ENCODE measurements at regions not wholly inside any gene's neighbourhood (a gene's known extent, or its start where the extent isn't known, plus 50 kb on each side); places are given as distances from the start of the nearest gene placed in this dataset.

GRCh38 chr6:66357781-66358180 lies 650.8 kb upstream of the EYS start:
- intact Hi-C loops (cut with micrococcal nuclease; ENCODE audit: unreplicated experiment) = no loop called here
- H3K9me2 ChIP-seq (ENCODE audit: insufficient read depth) = no peaks in the 10 kb centered on the region
- ChIA-PET POLR2A (ENCODE audit: unreplicated experiment) (no interaction called here), CTCF (no interaction called here)
- no peaks in the 10 kb centered on the region for H3K9me3 ChIP-seq (ENCODE audit: insufficient read depth, low read depth)
- no peak for DNase-seq
- no peak overlapping the region for H3K4me3 ChIP-seq
- no peak overlapping the region for H3K27ac ChIP-seq
- no peaks in the 10 kb centered on the region for H3K36me3 ChIP-seq (ENCODE audit: low read depth)
- BruUV-seq (replicated peaks) = no TSS peak
- H3F3A ChIP-seq (ENCODE audit: insufficient read depth, low read depth) = no peaks in the 10 kb centered on the region
- H4K20me1 ChIP-seq (ENCODE audit: insufficient read depth) = no peaks in the 10 kb centered on the region
- no peaks in the 10 kb centered on the region for H3K27me3 ChIP-seq (ENCODE audit: insufficient read depth, low read depth)
- TF ChIP-seq CTCF (conservative IDR thresholded peaks at IDR 0.05) (no peak), EZH2 (IDR thresholded peaks at IDR 0.05; ENCODE audit: low read depth) (no peak)
- H3K4me2 ChIP-seq = no peak overlapping the region
- H2AFZ ChIP-seq = no peak overlapping the region
- no peaks in the 10 kb centered on the region for H3K4me1 ChIP-seq (replicated peaks; ENCODE audit: insufficient read depth)
- H3K79me2 ChIP-seq (ENCODE audit: low read depth) = no peaks in the 10 kb centered on the region

GRCh38 chr6:66355471-66355870 lies 648.4 kb upstream of the EYS start:
- Histone ChIP-seq H3K27ac (no peak overlapping the region), H3K4me1 (replicated peaks; ENCODE audit: insufficient read depth) (no peaks in the 10 kb centered on the region), H3K79me2 (ENCODE audit: low read depth) (no peaks in the 10 kb centered on the region), H3K4me3 (no peak overlapping the region), H3K9me3 (ENCODE audit: insufficient read depth, low read depth) (no peaks in the 10 kb centered on the region), H3K4me2 (no peak overlapping the region), H2AFZ (no peak overlapping the region), H3K27me3 (ENCODE audit: insufficient read depth, low read depth) (no peaks in the 10 kb centered on the region), H3F3A (ENCODE audit: insufficient read depth, low read depth) (no peaks in the 10 kb centered on the region), H3K36me3 (ENCODE audit: low read depth) (no peaks in the 10 kb centered on the region), H3K9me2 (ENCODE audit: insufficient read depth) (no peaks in the 10 kb centered on the region), H4K20me1 (ENCODE audit: insufficient read depth) (no peaks in the 10 kb centered on the region)
- TF ChIP-seq CTCF (conservative IDR thresholded peaks at IDR 0.05) (no peak), EZH2 (IDR thresholded peaks at IDR 0.05; ENCODE audit: low read depth) (no peak)
- ChIA-PET CTCF (no interaction called here), POLR2A (ENCODE audit: unreplicated experiment) (interaction anchor here (0.7 kb wide), 1 partner anchor 33 kb away, joined by 3 read pairs; no protein-coding TSS in a partner anchor)
- DNase-seq = no peak
- intact Hi-C loops (cut with micrococcal nuclease; ENCODE audit: unreplicated experiment) = no loop called here
- BruUV-seq (replicated peaks) = no TSS peak

- no peaks in the 10 kb centered on the region for H3K79me2 ChIP-seq (ENCODE audit: low read depth)
- no peak overlapping the region for H3K4me2 ChIP-seq
- H3K27ac ChIP-seq = no peak overlapping the region
- TF ChIP-seq EZH2 (IDR thresholded peaks at IDR 0.05; ENCODE audit: low read depth) = no peak
- TF ChIP-seq CTCF (conservative IDR thresholded peaks at IDR 0.05) = no peak
- H3K36me3 ChIP-seq (ENCODE audit: low read depth) = no peaks in the 10 kb centered on the region
- intact Hi-C loops (cut with micrococcal nuclease; ENCODE audit: unreplicated experiment) = no loop called here
- H4K20me1 ChIP-seq (ENCODE audit: insufficient read depth) = no peaks in the 10 kb centered on the region
- no peaks in the 10 kb centered on the region for H3K9me2 ChIP-seq (ENCODE audit: insufficient read depth)
- no peaks in the 10 kb centered on the region for H3K4me1 ChIP-seq (replicated peaks; ENCODE audit: insufficient read depth)
- POLR2A ChIA-PET (ENCODE audit: unreplicated experiment) = no interaction called here
- H2AFZ ChIP-seq = no peak overlapping the region
- CTCF ChIA-PET = no interaction called here
- no peak for DNase-seq
- H3K9me3 ChIP-seq (ENCODE audit: insufficient read depth, low read depth) = no peaks in the 10 kb centered on the region
- H3F3A ChIP-seq (ENCODE audit: insufficient read depth, low read depth) = no peaks in the 10 kb centered on the region
- no peak overlapping the region for H3K4me3 ChIP-seq
- BruUV-seq (replicated peaks) = no TSS peak
- no peaks in the 10 kb centered on the region for H3K27me3 ChIP-seq (ENCODE audit: insufficient read depth, low read depth)
These were observed 637.8 kb upstream of the EYS start for GRCh38 chr6:66344796-66345195.

All from PC-9 (cell line).